ENCODE measurements at regions not wholly inside any gene's neighbourhood (a gene's known extent, or its start where the extent isn't known, plus 50 kb on each side); places are given as distances from the start of the nearest gene placed in this dataset.
"Not testable (repeated sequence)": the region's sequence is repeated elsewhere in the genome, so short reads cannot be mapped to it uniquely, and the experiment has no call there.

DNA sequence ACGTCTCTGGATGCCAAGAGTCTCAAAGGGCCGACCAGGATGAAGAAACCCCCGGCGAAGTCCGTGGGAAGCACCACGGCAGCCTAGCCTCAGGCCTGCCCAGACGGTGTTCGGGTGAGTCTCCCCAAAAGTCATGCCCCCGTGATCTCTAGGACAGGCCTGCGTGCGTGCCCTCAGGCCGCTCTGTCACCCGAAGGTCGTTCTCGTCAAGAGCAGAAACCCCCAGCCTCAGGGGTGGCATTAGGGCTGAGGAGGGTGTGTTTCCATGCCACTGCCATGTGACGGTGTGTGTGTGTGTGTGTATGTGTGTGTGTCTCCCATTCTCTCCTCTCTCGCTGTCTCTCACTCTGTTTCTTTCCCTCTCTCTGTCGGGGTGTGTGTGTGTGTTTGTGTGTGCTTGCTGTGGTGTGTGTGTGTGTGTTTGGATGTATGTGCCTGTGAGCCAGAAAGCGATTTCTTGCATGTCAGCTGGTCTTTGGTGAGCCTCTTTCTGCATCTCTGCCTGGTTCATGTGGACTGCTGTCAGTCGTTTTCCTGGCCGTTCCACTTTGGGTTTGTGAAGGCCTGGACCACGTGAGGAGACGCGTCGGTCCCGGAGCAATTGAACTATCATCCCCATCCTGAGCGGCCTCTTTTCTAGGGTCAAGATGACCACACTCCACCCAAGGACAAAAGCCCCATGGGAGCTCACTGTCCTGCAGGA lies 772.5 kb upstream of the ALG10B start:
- Histone ChIP-seq H3K27ac (ENCODE audit: low read depth, low read length) (no peak overlapping the region), H3K9me3 (ENCODE audit: control insufficient read depth in 1 of 2, insufficient read depth in 1 of 2, low read depth in 1 of 2, low read length in 2 of 2) (no peaks in the 10 kb centered on the region), H2AFZ (ENCODE audit: low read depth, low read length, poor library complexity, severe bottlenecking) (no peak overlapping the region), H3K27me3 (ENCODE audit: insufficient read depth, low read length) (no peaks in the 10 kb centered on the region), H3K9me2 (ENCODE audit: insufficient read depth) (no peaks in the 10 kb centered on the region), H3K4me2 (ENCODE audit: low read length) (no peak overlapping the region), H3K4me1 (ENCODE audit: control insufficient read depth in 1 of 2, insufficient read depth in 2 of 2, low read length in 2 of 2) (no peaks in the 10 kb centered on the region), H4K20me1 (ENCODE audit: insufficient read depth) (no peaks in the 10 kb centered on the region), H3K79me2 (ENCODE audit: insufficient read depth, low read length) (no peaks in the 10 kb centered on the region), H3K4me3 (replicated peaks in 1 of 2; ENCODE audit: low read depth in 1 of 2, low read length in 2 of 2) (no peak overlapping the region), H3K9ac (ENCODE audit: low read length) (no peak overlapping the region), H3K36me3 (ENCODE audit: control insufficient read depth in 1 of 2, insufficient read depth in 2 of 2, low read length in 2 of 2) (no peaks in the 10 kb centered on the region)
- no TSS peak for BruUV-seq (replicated peaks)
- intact Hi-C loops (cut with micrococcal nuclease), result no loop called here
- ChIA-PET CTCF (no interaction called here), RAD21 (ENCODE audit: low non-redundant PET in 1 of 2, low total read pairs in 2 of 2, uncharacterized antibody in 2 of 2, unreplicated experiment in 2 of 2) (no interaction called here), POLR2A (no interaction called here)
- DNase-seq (ENCODE audit: low read depth, low spot score) (no peak), ATAC-seq (no peak)
- TF ChIP-seq YY1 (IDR thresholded peaks at IDR 0.05; ENCODE audit: extremely low read depth, insufficient replicate concordance, low read depth, low read length) (no peak), POLR2A (IDR thresholded peaks at IDR 0.05; ENCODE audit: borderline replicate concordance, extremely low read depth, insufficient read depth, insufficient read length) (no peak), TCF7L2 (IDR thresholded peaks at IDR 0.05; ENCODE audit: borderline replicate concordance, extremely low read depth, insufficient read depth, insufficient read length) (no peak), SRF (IDR thresholded peaks at IDR 0.05; ENCODE audit: low read depth) (no peak), ZNF274 (IDR thresholded peaks at IDR 0.05; ENCODE audit: low read depth, low read length) (no peak)
- TF ChIP-seq, protein P1, sequence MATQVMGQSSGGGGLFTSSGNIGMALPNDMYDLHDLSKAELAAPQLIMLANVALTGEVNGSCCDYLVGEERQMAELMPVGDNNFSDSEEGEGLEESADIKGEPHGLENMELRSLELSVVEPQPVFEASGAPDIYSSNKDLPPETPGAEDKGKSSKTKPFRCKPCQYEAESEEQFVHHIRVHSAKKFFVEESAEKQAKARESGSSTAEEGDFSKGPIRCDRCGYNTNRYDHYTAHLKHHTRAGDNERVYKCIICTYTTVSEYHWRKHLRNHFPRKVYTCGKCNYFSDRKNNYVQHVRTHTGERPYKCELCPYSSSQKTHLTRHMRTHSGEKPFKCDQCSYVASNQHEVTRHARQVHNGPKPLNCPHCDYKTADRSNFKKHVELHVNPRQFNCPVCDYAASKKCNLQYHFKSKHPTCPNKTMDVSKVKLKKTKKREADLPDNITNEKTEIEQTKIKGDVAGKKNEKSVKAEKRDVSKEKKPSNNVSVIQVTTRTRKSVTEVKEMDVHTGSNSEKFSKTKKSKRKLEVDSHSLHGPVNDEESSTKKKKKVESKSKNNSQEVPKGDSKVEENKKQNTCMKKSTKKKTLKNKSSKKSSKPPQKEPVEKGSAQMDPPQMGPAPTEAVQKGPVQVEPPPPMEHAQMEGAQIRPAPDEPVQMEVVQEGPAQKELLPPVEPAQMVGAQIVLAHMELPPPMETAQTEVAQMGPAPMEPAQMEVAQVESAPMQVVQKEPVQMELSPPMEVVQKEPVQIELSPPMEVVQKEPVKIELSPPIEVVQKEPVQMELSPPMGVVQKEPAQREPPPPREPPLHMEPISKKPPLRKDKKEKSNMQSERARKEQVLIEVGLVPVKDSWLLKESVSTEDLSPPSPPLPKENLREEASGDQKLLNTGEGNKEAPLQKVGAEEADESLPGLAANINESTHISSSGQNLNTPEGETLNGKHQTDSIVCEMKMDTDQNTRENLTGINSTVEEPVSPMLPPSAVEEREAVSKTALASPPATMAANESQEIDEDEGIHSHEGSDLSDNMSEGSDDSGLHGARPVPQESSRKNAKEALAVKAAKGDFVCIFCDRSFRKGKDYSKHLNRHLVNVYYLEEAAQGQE (IDR thresholded peaks at IDR 0.05; ENCODE audit: low read depth), result no peak
- TF ChIP-seq, protein P2, sequence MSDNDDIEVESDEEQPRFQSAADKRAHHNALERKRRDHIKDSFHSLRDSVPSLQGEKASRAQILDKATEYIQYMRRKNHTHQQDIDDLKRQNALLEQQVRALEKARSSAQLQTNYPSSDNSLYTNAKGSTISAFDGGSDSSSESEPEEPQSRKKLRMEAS (IDR thresholded peaks at IDR 0.05), result no peak

DNA sequence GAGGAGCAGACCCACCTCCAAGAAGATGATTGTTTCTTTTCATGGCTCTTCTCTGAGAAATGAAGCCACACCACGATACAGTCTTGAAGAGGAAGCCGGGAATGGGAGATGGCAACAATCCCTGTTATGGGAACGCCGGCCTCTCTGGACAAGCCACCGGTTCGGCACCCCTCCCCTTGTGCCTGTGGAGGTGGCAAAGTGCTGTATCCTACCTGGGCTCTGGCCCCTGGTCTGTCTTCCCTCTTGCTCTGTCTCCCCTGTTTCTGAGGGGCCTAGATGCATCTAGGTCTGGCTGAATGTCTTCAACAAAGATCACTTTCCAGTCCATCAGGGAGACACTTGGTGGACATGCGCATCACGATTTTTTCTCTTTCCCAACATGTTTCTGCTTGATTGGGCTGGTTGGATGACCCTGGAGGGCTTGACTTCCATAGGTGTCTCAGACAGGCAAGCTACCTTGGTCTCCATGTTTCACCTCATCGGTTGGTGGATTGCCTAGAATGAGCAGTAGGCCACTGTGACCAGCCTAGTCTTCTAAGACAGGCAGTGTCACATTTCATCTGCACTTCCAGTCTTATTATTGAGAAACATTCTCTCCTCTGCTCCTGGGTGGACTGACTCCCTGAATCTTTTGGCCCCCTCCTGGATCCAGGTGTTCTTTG lies 771.8 kb upstream of the ALG10B start:
- H3K4me1 ChIP-seq (ENCODE audit: control insufficient read depth in 1 of 2, insufficient read depth in 2 of 2, low read length in 2 of 2); DNase-seq (ENCODE audit: low read depth, low spot score); POLR2A ChIA-PET; H3K27ac ChIP-seq (ENCODE audit: low read depth, low read length); H3K79me2 ChIP-seq (ENCODE audit: insufficient read depth, low read length); H3K9ac ChIP-seq (ENCODE audit: low read length); RAD21 ChIA-PET (ENCODE audit: low non-redundant PET in 1 of 2, low total read pairs in 2 of 2, uncharacterized antibody in 2 of 2, unreplicated experiment in 2 of 2); intact Hi-C loops (cut with micrococcal nuclease); ATAC-seq; H3K4me3 ChIP-seq (replicated peaks in 1 of 2; ENCODE audit: low read depth in 1 of 2, low read length in 2 of 2); H3K9me3 ChIP-seq (ENCODE audit: control insufficient read depth in 1 of 2, insufficient read depth in 1 of 2, low read depth in 1 of 2, low read length in 2 of 2); H3K36me3 ChIP-seq (ENCODE audit: control insufficient read depth in 1 of 2, insufficient read depth in 2 of 2, low read length in 2 of 2); H2AFZ ChIP-seq (ENCODE audit: low read depth, low read length, poor library complexity, severe bottlenecking); CTCF ChIA-PET; H3K9me2 ChIP-seq (ENCODE audit: insufficient read depth); H3K27me3 ChIP-seq (ENCODE audit: insufficient read depth, low read length); H3K4me2 ChIP-seq (ENCODE audit: low read length); BruUV-seq (replicated peaks); H4K20me1 ChIP-seq (ENCODE audit: insufficient read depth): not testable (repeated sequence)

All from HCT116 (cell line).